IMR-90 (cell line): ENCODE measurements at regions not wholly inside any gene's neighbourhood (a gene's known extent, or its start where the extent isn't known, plus 50 kb on each side); places are given as distances from the start of the nearest gene placed in this dataset.

Experiments
- ATAC-seq: fragments of 200-7000 bp; cut with Tn5 transposase; 2 replicates; pipeline ENCODE4 v1.9.1; 2020; ENCODE audit warnings: low read depth, mild to moderate bottlenecking, moderate library complexity
- BruUV-seq: library from RNA; stranded (reverse); fragments of 400-500 nt; replicated peaks from 2 replicates; lab custom pipeline; 2021; lab: Mats Ljungman, UMichigan
- CTCF ChIA-PET: fragments of 300-600 bp; formaldehyde crosslinking; extraction: SDS; loops from one replicate; lab custom pipeline; 2021; ENCODE audit warnings: antibody characterized with exemption; lab: Yijun Ruan, JAX
- POLR2A ChIA-PET: fragments of 300-600 bp; sonication (Branson Sonifier 250); formaldehyde crosslinking; loops from one replicate; lab custom pipeline; 2022; ENCODE audit warnings: antibody characterized with exemption; ENCODE audit not compliant: unreplicated experiment; lab: Charles Lee
- DNase-seq: peaks from one replicate; pipeline ENCODE4 v3.0.0; 2013
- H2AFZ ChIP-seq: replicated peaks from 2 replicates; pipeline ENCODE3; 2013; ENCODE audit warnings: low read length, mild to moderate bottlenecking; ENCODE audit not compliant: poor library complexity
- H2AK5ac ChIP-seq: 2 replicates; pipeline ENCODE4 v1.6.1; 2013; ENCODE audit warnings: low read depth, low read length, inconsistent platforms
- H2AK9ac ChIP-seq: replicated peaks from 2 replicates; pipeline ENCODE3; 2013; ENCODE audit warnings: mild to moderate bottlenecking, low read depth, low read length, moderate library complexity; ENCODE audit not compliant: poor library complexity
- H2BK120ac ChIP-seq: 2 replicates; pipeline ENCODE4 v1.6.1; 2013; ENCODE audit warnings: low read depth, low read length, inconsistent platforms
- H2BK15ac ChIP-seq: 3 replicates; pipeline ENCODE4 v1.6.1; 2013; ENCODE audit warnings: low read depth, low read length, inconsistent platforms
- H2BK20ac ChIP-seq: 2 replicates; pipeline ENCODE4 v1.6.1; 2013; ENCODE audit warnings: low read depth, mild to moderate bottlenecking, inconsistent platforms, low read length, moderate library complexity
- H2BK5ac ChIP-seq: 2 replicates; pipeline ENCODE4 v1.6.1; 2013; ENCODE audit warnings: mild to moderate bottlenecking, low read depth, low read length, inconsistent platforms; ENCODE audit not compliant: poor library complexity, severe bottlenecking
- H3K14ac ChIP-seq: replicated peaks from 2 replicates; pipeline ENCODE4 v1.6.1; 2013; ENCODE audit warnings: low read depth, low read length, inconsistent platforms
- H3K18ac ChIP-seq: 2 replicates; pipeline ENCODE4 v1.6.1; 2013; ENCODE audit warnings: low read depth, low read length, control low read depth
- H3K23ac ChIP-seq: 2 replicates; pipeline ENCODE4 v1.6.1; 2013; ENCODE audit warnings: low read depth, low read length, inconsistent platforms
- H3K27ac ChIP-seq: 2 replicates; pipeline ENCODE4 v1.5.1; 2013; ENCODE audit warnings: mild to moderate bottlenecking, control low read depth, low read length; ENCODE audit not compliant: insufficient read depth
- H3K27me3 ChIP-seq: 2 replicates; pipeline ENCODE4 v1.6.1; 2013; ENCODE audit warnings: low read length; ENCODE audit not compliant: control insufficient read depth, insufficient read depth
- H3K36me3 ChIP-seq: 2 replicates; pipeline ENCODE4 v1.6.1; 2013; ENCODE audit warnings: low read length, mixed read lengths; ENCODE audit not compliant: control insufficient read depth, insufficient read depth
- H3K4ac ChIP-seq: 2 replicates; pipeline ENCODE4 v1.6.1; 2013; ENCODE audit warnings: low read depth, low read length, inconsistent platforms
- H3K4me1 ChIP-seq: 2 replicates; pipeline ENCODE4 v1.6.1; 2013; ENCODE audit warnings: low read length, mixed read lengths; ENCODE audit not compliant: control insufficient read depth, insufficient read depth
- H3K4me2 ChIP-seq: 2 replicates; pipeline ENCODE4 v1.6.1; 2013; ENCODE audit warnings: low read depth, mild to moderate bottlenecking, control low read depth, low read length, moderate library complexity
- H3K4me3 ChIP-seq: 2 replicates; pipeline ENCODE4 v1.5.1; 2013; ENCODE audit warnings: low read depth, mild to moderate bottlenecking, control low read depth, low read length, moderate library complexity; ENCODE audit not compliant: insufficient read depth
- H3K56ac ChIP-seq: 2 replicates; pipeline ENCODE4 v1.6.1; 2013; ENCODE audit warnings: low read length, inconsistent platforms; ENCODE audit not compliant: insufficient read depth; ENCODE audit errors: extremely low read depth
- H3K79me1 ChIP-seq, 2 experiments: 2 replicates each; pipeline ENCODE4 v1.6.1; 2013; ENCODE audit warnings: low read length in 2 of 2, inconsistent platforms in 1 of 2, low read depth in 1 of 2
- H3K9ac ChIP-seq: 2 replicates; pipeline ENCODE4 v1.6.1; 2013; ENCODE audit warnings: low read depth, low read length, control low read depth
- H3K9me1 ChIP-seq: 2 replicates; pipeline ENCODE4 v1.6.1; 2013; ENCODE audit warnings: low read length, inconsistent platforms; ENCODE audit not compliant: insufficient read depth
- H3K9me3 ChIP-seq: 2 replicates; pipeline ENCODE4 v1.6.1; 2013; ENCODE audit warnings: low read length; ENCODE audit not compliant: control insufficient read depth, insufficient read depth
- H4K20me1 ChIP-seq: 2 replicates; pipeline ENCODE4 v1.6.1; 2013; ENCODE audit warnings: low read length, inconsistent platforms; ENCODE audit not compliant: insufficient read depth
- H4K5ac ChIP-seq: 2 replicates; pipeline ENCODE4 v1.6.1; 2013; ENCODE audit warnings: mild to moderate bottlenecking, low read depth, low read length, control low read depth
- H4K8ac ChIP-seq, 2 experiments: 2 replicates each; pipeline ENCODE4 v1.6.1; 2013; ENCODE audit warnings: low read depth in 2 of 2, low read length in 2 of 2, control low read depth in 1 of 2, inconsistent platforms in 1 of 2
- H4K91ac ChIP-seq: 2 replicates; pipeline ENCODE4 v1.6.1; 2013; ENCODE audit warnings: low read depth, low read length, inconsistent platforms; ENCODE audit not compliant: insufficient read depth
- ELK1 ChIP-seq: fragments of 150-350 bp; IDR thresholded peaks from 2 replicates; pipeline ENCODE4 v1.6.1; 2016; ENCODE audit warnings: low read depth, mild to moderate bottlenecking, low read length, moderate library complexity, borderline replicate concordance
- NFE2L2 ChIP-seq: fragments of 150-350 bp; IDR thresholded peaks from 2 replicates; pipeline ENCODE4 v1.6.1; 2016; ENCODE audit warnings: low read depth, mild to moderate bottlenecking, low read length
- WGBS, 2 experiments: methylation state at CpG; one replicate each; pipeline versions ENCODE4 v1.1.5 to v1.1.7; 2013; ENCODE audit warnings: missing lambda C conversion rate in 2 of 2; ENCODE audit not compliant: insufficient read length in 1 of 2; ENCODE audit errors: extremely low coverage in 2 of 2; 5-methylcytosine and 5-hydroxymethylcytosine counted together
- dilution Hi-C: fragments of 300-500 bp; cut with HindIII; formaldehyde crosslinking; loops from one replicate; pipeline ENCODE4 v1.14.3; 2018; ENCODE audit warnings: low sequenced_read_pairs; ENCODE audit not compliant: unreplicated experiment
- in situ Hi-C: fragments of 300-500 bp; cut with MboI; formaldehyde crosslinking; loops from 3 replicates; pipeline ENCODE4 v1.14.3; 2019; ENCODE audit warnings: low sequenced_read_pairs, inconsistent platforms, mixed read lengths
- intact Hi-C: fragments of 100-400 bp; cut with micrococcal nuclease; formaldehyde crosslinking; loops from 2 replicates; pipeline ENCODE4 v1.10.0; 2022

DNA sequence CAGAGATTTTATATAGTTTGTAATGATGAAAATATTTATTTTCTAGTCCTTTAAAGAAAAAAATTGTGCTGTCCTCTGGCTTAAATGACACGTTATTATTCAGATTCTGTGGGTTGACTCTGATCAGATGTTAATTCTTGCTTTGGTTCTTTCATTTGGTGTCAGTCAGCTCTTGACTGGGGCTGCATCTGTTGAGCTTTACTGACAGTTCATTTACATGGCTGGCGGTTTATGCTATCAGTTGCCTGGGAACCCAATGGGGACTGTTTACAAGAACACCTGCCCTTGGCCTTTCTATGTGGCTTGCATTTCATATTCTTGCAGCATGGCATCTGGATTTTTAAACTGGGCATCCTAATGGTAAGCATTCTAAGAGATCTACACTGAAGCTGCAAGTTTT lies 667.1 kb upstream of the FBXO33 start:
- CTCF ChIA-PET, result no interaction called here
- no peaks in the 10 kb centered on the region for H3K4me1 ChIP-seq
- no peak overlapping the region for H3K4me3 ChIP-seq
- TF ChIP-seq ELK1 (no peak), NFE2L2 (no peak)
- H3K9me1 ChIP-seq, result no peaks in the 10 kb centered on the region
- H3K4ac ChIP-seq, result no peak overlapping the region
- H3K18ac ChIP-seq, result no peak overlapping the region
- H3K4me2 ChIP-seq, result no peak overlapping the region
- ATAC-seq (no peak), DNase-seq (no peak)
- H3K36me3 ChIP-seq, result no peaks in the 10 kb centered on the region
- no peak overlapping the region for H2AK9ac ChIP-seq
- H4K91ac ChIP-seq, result no peak overlapping the region
- H2AFZ ChIP-seq, result no peak overlapping the region
- no peak overlapping the region for H4K8ac ChIP-seq
- WGBS, 2 experiments, result 7% methylated on average over 2 of the region's 2 CpGs; no CpG with 5 or more reads in 1 of the 2 experiments
- no peak overlapping the region for H3K56ac ChIP-seq
- no peak overlapping the region for H3K14ac ChIP-seq
- POLR2A ChIA-PET, result no interaction called here
- H3K27me3 ChIP-seq, result no peaks in the 10 kb centered on the region
- no peak overlapping the region for H3K27ac ChIP-seq
- no TSS peak for BruUV-seq
- H3K79me1 ChIP-seq, result no peaks in the 10 kb centered on the region
- no peak overlapping the region for H2BK15ac ChIP-seq
- no peak overlapping the region for H2BK20ac ChIP-seq
- H2AK5ac ChIP-seq, result no peak overlapping the region
- no peak overlapping the region for H2BK120ac ChIP-seq
- H4K20me1 ChIP-seq, result no peaks in the 10 kb centered on the region
- H2BK5ac ChIP-seq, result no peak overlapping the region
- dilution Hi-C loops, result no loop called here
- H3K9ac ChIP-seq, result no peak overlapping the region
- no peak overlapping the region for H4K5ac ChIP-seq
- H3K9me3 ChIP-seq, result no peaks in the 10 kb centered on the region; the same call in 1 of the 2 replicates
- in situ Hi-C loops, result no loop called here
- H3K23ac ChIP-seq, result no peak overlapping the region
- intact Hi-C loops, result no loop called here
